Ishikawa (cell line): ENCODE measurements at regions not wholly inside any gene's neighbourhood (a gene's known extent, or its start where the extent isn't known, plus 50 kb on each side); places are given as distances from the start of the nearest gene placed in this dataset.

Source experiments
- FOXM1 ChIP-seq: IDR thresholded peaks from 2 replicates; pipeline ENCODE4 v1.6.1; 2012; ENCODE audit warnings: low read depth, borderline replicate concordance
- TAF1 ChIP-seq: IDR thresholded peaks from 2 replicates; pipeline ENCODE4 v1.6.1; 2012; ENCODE audit warnings: low read depth, mild to moderate bottlenecking
- YY1 ChIP-seq: IDR thresholded peaks from 2 replicates; pipeline ENCODE4 v1.6.1; 2012; ENCODE audit warnings: low read depth

DNA sequence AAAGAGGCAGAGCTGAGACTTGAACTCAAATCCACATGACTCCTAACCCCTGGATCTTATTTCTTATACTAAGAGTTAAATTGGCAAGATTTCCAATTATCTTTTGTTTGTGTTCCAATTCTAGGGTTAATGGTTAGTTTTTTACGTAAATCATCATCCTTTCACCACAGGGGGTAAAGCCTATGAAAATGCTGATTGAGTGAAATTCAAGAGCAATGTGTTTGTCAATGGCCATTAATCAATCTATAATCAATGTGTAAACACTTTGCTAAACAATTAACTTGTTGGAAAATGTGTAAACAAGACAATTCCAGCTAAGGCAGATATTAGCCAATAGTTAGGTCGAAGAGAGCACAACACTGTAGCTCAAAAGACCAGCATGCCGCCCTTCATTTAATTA, 376.5 kb upstream of the ACVR2A start:
- TF ChIP-seq FOXM1 (no peak), TAF1 (no peak), YY1 (no peak)
